ENCODE measurements at regions not wholly inside any gene's neighbourhood (a gene's known extent, or its start where the extent isn't known, plus 50 kb on each side); places are given as distances from the start of the nearest gene placed in this dataset.
"Not testable (repeated sequence)": the region's sequence is repeated elsewhere in the genome, so short reads cannot be mapped to it uniquely, and the experiment has no call there.

DNA sequence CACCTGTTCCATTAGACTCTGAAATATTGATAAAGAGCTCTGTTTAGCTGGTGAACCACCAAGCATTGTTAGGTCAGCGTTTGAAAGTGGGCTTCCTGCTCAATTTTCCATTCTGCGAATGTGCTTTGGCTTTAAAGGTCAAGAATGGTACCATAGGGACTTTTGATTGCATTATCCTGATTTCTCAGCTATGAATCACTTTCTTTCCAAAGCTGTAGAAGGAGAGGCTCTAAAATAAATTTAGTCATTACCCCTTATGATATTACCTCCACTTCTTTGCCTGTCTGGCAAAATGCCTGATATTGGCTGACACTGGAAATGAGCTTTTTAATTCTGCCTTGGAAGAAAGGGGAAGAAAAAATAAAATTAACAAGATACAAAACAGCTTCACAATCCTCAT lies 237.2 kb upstream of the CTNND2 start:
- no peak overlapping the region for H3K27ac Mint-ChIP-seq
- ATAC-seq (no peak), DNase-seq (ENCODE audit: low spot score) (no peak)
- no peaks in the 10 kb centered on the region for H3K27me3 Mint-ChIP-seq
- H3K4me3 Mint-ChIP-seq, result no peak overlapping the region
- H3K4me1 Mint-ChIP-seq (ENCODE audit: low read depth in 2 of 2), result no peaks in the 10 kb centered on the region
- H3K9me3 Mint-ChIP-seq, result peaks cover 8% of the 10 kb centered on the region
- no peaks in the 10 kb centered on the region for H3K36me3 Mint-ChIP-seq

DNA sequence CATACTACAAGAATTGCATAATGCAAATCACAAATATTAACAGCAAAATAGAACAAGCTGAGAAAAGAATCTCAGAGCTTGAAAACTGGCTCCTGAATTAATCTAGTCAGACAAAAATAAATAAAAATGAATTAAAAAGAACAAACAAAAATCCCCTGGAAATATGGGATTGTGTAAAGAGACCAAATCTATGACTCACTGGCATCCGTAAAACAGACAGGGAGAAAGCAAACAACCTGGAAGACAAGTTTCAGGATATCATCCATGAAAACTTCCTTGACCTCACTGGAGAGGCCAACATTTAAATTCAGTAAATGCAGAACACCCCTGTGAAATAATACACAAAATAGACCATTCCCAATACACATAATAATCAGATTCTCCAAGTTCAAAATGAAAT lies 229.3 kb upstream of the CTNND2 start:
- H3K9me3 Mint-ChIP-seq, result peaks cover 26% of the 10 kb centered on the region
- no peaks in the 10 kb centered on the region for H3K4me1 Mint-ChIP-seq (ENCODE audit: low read depth in 2 of 2)
- no peak overlapping the region for H3K27ac Mint-ChIP-seq
- H3K27me3 Mint-ChIP-seq, result no peaks in the 10 kb centered on the region
- DNase-seq (ENCODE audit: low spot score), result no peak
- peaks cover 6% of the 10 kb centered on the region for H3K36me3 Mint-ChIP-seq
- no peak overlapping the region for H3K4me3 Mint-ChIP-seq
- ATAC-seq, result no peak

DNA sequence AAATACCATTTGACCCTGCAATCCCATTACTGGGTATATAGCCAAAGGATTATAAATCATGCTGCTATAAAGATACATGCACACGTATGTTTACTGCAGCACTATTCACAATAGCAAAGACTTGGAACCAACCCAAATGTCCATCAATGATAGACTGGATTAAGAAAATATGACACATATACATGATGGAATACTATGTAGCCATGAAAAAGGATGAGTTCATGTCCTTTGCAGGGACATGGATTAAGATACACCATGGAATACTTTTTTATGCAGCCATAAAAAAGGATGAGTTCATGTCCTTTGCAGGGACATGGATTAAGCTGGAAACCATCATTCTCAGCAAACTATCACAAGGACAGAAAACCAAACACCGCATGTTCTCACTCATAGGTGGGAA lies 226.8 kb upstream of the CTNND2 start:
- H3K9me3 Mint-ChIP-seq, result peaks cover 25% of the 10 kb centered on the region
- H3K4me1 Mint-ChIP-seq (ENCODE audit: low read depth in 2 of 2); H3K27ac Mint-ChIP-seq; H3K4me3 Mint-ChIP-seq; ATAC-seq; H3K27me3 Mint-ChIP-seq; DNase-seq (ENCODE audit: low spot score): not testable (repeated sequence)
- peaks cover 11% of the 10 kb centered on the region for H3K36me3 Mint-ChIP-seq

DNA sequence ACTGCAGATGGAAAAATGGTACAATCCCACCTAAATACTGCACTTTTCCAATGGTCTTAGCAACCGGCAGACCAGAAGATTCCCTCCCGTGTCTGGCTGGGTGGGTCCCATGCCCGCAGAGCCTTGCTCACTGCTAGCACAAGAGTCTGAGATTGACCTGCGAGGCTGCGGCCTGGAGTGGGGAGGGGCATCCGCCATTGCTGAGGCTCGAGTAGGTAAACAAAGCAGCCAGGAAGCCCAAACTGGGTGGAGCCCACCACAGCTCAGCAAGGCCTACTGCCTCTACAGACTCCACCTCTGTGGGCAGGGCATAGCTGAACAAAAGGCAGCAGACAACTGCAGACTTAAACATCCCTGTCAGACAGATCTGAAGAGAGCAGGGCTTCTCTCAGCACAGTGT lies 221.6 kb upstream of the CTNND2 start:
- Mint-ChIP-seq H3K4me1 (ENCODE audit: low read depth in 2 of 2) (no peaks in the 10 kb centered on the region), H3K9me3 (peaks cover 17% of the 10 kb centered on the region)

DNA sequence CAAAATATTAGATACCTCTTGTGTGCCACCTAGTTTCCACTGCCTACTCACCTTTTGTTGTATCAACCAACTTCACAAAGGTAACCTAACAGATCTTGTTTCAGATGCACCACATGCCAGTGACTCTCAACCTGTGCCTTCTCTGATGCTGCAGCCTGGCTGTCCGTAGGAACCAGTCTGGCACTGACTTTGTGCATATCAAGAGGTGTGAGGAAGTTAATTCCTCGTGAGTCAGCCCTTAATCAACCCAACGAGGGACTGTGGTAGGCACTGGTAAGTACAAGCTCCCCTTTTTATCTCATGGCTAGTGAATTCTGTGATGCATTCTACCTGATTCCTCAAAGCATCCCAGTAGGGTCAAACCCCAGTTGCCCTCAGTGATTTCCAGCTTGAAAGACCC lies 215.4 kb upstream of the CTNND2 start:
- DNase-seq (ENCODE audit: low spot score), result no peak
- Mint-ChIP-seq H3K27ac (no peak overlapping the region), H3K9me3 (peaks cover 10% of the 10 kb centered on the region), H3K4me3 (no peak overlapping the region), H3K27me3 (no peaks in the 10 kb centered on the region), H3K4me1 (ENCODE audit: low read depth in 2 of 2) (no peaks in the 10 kb centered on the region), H3K36me3 (peaks cover 4% of the 10 kb centered on the region)
- ATAC-seq, result no peak

More for the DNA sequence above, 221.6 kb upstream of the CTNND2 start:
- no peak for ATAC-seq
- no peaks in the 10 kb centered on the region for H3K27me3 Mint-ChIP-seq
- no peak overlapping the region for H3K4me3 Mint-ChIP-seq
- H3K36me3 Mint-ChIP-seq, result peaks cover 5% of the 10 kb centered on the region
- DNase-seq (ENCODE audit: low spot score), result no peak
- H3K27ac Mint-ChIP-seq, result no peak overlapping the region

DNA sequence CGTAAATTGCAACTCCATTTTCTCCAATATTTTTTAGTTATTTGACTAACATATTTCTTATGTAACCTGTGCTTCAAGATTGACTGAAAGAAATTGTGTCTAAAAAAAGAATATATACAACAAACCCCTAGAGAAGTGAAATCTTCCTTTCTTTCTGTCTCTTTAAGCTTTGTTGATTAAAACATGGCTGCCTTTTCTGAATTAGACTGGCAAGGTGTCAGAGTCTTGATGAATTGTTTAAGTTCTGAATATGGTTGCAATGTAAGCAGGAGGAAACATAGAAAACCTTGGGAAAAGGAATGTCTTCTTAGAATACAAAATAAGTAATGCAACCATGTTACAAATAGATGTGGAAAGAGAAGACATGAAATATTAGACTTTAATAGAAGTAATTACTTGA lies 209.8 kb upstream of the CTNND2 start:
- no peak overlapping the region for H3K4me3 Mint-ChIP-seq
- no peaks in the 10 kb centered on the region for H3K27me3 Mint-ChIP-seq
- ATAC-seq (no peak), DNase-seq (ENCODE audit: low spot score) (no peak)
- H3K27ac Mint-ChIP-seq, result no peak overlapping the region
- H3K4me1 Mint-ChIP-seq (ENCODE audit: low read depth in 2 of 2), result no peaks in the 10 kb centered on the region
- H3K36me3 Mint-ChIP-seq, result peaks cover 4% of the 10 kb centered on the region
- H3K9me3 Mint-ChIP-seq, result peaks cover 14% of the 10 kb centered on the region

DNA sequence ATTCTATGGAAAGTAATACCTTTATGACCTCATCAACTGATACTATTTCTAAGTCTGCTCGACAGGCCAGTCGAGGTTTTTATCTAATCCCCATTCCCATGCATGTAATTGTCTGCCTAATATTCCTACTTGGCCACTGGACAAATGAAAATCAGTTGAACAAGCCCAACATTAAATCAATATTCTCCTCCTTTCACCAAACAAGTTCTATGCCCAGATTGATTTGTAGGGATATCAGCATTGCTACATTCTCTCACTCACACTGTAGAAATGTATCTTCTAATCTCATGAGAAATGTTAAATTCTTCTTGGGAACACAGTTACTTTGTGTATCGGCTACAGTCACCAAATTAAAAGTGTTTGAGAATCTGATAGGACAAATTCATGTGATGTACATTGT lies 208.8 kb upstream of the CTNND2 start:
- Mint-ChIP-seq H3K4me1 (ENCODE audit: low read depth in 2 of 2) (no peaks in the 10 kb centered on the region), H3K27me3 (no peaks in the 10 kb centered on the region), H3K4me3 (no peak overlapping the region), H3K36me3 (peaks cover 4% of the 10 kb centered on the region), H3K9me3 (peaks cover 14% of the 10 kb centered on the region), H3K27ac (no peak overlapping the region)
- DNase-seq (ENCODE audit: low spot score) (no peak), ATAC-seq (no peak)

DNA sequence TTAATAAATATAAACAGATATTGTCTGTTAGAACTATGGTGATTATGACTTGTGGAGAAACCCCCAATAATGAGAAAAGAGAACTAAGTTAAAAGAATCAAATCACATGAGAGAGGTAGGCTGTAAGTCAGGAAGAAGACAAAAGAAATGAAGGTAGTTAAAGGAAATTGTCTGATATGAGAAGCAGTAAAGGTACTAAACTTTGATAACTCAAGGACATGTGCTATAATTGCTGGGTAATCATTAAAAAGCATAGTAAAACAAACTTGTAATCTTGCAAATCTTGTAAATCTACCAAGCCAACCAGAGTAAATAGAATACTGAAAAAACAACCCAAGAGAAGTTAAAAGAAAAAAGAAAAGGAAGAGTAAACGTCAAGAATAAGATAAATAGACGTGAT lies 207.0 kb upstream of the CTNND2 start:
- Mint-ChIP-seq H3K4me1 (ENCODE audit: low read depth in 2 of 2) (no peaks in the 10 kb centered on the region), H3K27ac (no peak overlapping the region), H3K27me3 (no peaks in the 10 kb centered on the region), H3K4me3 (no peak overlapping the region), H3K9me3 (peaks cover 14% of the 10 kb centered on the region), H3K36me3 (peaks cover under 1% of the 10 kb centered on the region)
- DNase-seq (ENCODE audit: low spot score), result no peak
- ATAC-seq, result no peak

DNA sequence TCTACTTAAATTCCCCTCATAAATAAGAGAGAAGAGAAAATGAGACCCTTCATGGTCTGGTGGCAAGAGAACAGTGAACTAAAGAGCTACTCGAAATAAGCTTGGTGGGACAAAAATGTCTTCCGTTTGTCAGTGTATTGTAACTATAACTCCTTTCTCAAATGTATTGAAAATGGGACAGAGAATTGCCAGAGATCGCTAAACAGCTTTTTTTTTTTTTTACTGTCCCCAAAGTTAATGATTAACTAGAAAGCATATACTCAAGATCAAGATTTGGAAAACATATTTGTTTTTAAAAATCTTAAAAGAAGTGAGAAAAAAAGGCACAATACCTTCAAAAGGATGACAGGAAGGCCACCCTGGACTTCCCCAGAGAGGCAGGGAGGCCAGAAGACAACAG lies 206.4 kb upstream of the CTNND2 start:
- H3K36me3 Mint-ChIP-seq, result no peaks in the 10 kb centered on the region
- ATAC-seq (no peak), DNase-seq (ENCODE audit: low spot score) (no peak)

DNA sequence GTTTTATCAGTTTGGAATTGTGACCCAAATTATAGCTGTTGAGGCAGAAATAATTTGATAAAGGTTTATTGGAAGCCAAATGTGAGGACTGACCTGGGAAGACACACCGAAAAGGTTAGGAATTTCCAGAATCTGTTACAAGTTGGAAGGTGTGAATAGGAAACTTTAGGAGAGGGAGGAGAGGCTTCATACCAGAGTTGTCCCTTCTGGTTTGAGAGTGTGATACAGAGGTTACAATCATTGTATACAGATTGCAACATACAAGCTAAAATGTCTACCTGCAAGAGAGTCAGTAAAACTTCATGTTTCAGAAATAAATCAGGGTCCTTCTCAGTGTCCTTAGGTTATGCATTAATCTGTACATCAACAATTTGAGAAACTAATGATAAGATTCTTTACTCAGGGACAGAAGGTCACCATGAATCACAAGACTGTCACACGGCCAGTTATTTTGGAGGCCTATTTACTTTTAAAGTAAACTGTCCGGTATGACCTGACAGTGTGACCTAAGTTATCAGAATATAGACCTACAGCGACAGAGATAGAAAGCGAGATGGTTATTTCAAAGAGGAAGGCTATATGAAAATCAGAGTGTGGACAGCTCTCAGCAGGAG lies 204.9 kb upstream of the CTNND2 start:
- no peak overlapping the region for H3K27ac Mint-ChIP-seq
- ATAC-seq (no peak), DNase-seq (ENCODE audit: low spot score) (no peak)
- no peaks in the 10 kb centered on the region for H3K36me3 Mint-ChIP-seq
- H3K27me3 Mint-ChIP-seq, result no peaks in the 10 kb centered on the region
- H3K4me3 Mint-ChIP-seq, result no peak overlapping the region
- no peaks in the 10 kb centered on the region for H3K4me1 Mint-ChIP-seq (ENCODE audit: low read depth in 2 of 2)
- H3K9me3 Mint-ChIP-seq, result peaks cover 11% of the 10 kb centered on the region

More for the DNA sequence above, 206.4 kb upstream of the CTNND2 start:
- Mint-ChIP-seq H3K4me1 (ENCODE audit: low read depth in 2 of 2) (no peaks in the 10 kb centered on the region), H3K9me3 (peaks cover 12% of the 10 kb centered on the region), H3K27me3 (no peaks in the 10 kb centered on the region), H3K4me3 (no peak overlapping the region), H3K27ac (no peak overlapping the region)

DNA sequence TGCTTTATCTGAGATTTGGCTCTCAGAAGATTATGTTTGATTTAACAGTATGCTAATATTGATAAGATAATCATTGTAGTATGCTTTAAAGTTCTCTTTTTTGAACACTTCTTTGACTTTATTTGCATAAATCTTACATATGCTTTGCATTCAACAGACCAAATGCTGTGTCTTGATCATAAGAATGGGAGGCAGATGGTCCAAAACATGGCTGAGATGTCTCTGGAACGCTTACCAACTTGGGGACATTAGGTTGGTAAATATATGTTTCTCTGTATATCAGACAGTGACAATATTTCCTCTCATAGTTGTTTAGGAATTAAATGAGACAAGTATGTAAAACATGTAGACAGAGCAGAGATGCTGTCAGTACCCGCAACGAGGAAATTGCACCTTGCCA lies 197.9 kb upstream of the CTNND2 start:
- no peaks in the 10 kb centered on the region for H3K36me3 Mint-ChIP-seq
- peaks cover 24% of the 10 kb centered on the region for H3K9me3 Mint-ChIP-seq
- no peak overlapping the region for H3K27ac Mint-ChIP-seq
- H3K27me3 Mint-ChIP-seq, result no peaks in the 10 kb centered on the region
- no peak for ATAC-seq
- DNase-seq (ENCODE audit: low spot score), result no peak
- no peak overlapping the region for H3K4me3 Mint-ChIP-seq
- no peaks in the 10 kb centered on the region for H3K4me1 Mint-ChIP-seq (ENCODE audit: low read depth in 2 of 2)

DNA sequence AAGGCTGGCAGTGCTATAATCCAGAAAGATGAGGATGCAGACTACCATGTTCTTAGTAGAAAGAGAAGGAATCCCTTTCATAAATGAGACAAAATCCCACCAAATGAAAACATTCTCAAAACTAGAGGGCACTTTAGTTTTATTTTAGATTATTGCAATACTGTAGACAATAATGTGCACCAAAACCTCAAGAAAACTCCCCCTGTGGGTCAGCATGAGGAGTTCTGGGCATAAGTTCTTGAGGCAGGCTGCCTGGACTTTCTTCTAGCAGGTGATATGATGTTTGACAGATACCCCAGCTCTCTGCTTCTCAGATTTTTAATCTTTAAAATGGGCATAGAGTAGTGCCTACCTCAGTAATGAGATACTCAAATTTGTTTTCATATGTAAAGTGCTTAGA lies 196.3 kb upstream of the CTNND2 start:
- no peak overlapping the region for H3K27ac Mint-ChIP-seq
- ATAC-seq (no peak), DNase-seq (ENCODE audit: low spot score) (no peak)
- peaks cover 24% of the 10 kb centered on the region for H3K9me3 Mint-ChIP-seq
- no peak overlapping the region for H3K4me3 Mint-ChIP-seq
- H3K27me3 Mint-ChIP-seq, result no peaks in the 10 kb centered on the region
- H3K4me1 Mint-ChIP-seq (ENCODE audit: low read depth in 2 of 2), result no peaks in the 10 kb centered on the region
- H3K36me3 Mint-ChIP-seq, result no peaks in the 10 kb centered on the region

DNA sequence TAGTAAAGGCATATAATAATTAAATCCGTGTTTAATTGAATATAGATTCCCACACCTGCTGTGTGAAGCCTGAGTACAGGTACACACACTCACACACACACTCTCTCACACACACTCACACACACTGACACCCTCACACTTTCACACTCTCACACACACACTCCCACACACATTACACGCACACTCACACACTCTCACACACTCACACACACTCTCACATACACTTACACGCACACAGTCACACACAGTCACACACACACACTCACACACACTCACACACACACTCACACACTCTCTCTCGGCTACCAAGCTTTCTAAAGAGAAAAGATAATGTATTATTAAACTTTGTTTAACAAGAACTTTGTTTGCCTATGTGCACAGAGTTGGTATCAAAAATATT lies 195.1 kb upstream of the CTNND2 start:
- no peak overlapping the region for H3K27ac Mint-ChIP-seq
- no peaks in the 10 kb centered on the region for H3K36me3 Mint-ChIP-seq
- no peak overlapping the region for H3K4me3 Mint-ChIP-seq
- DNase-seq (ENCODE audit: low spot score) (no peak), ATAC-seq (no peak)
- H3K27me3 Mint-ChIP-seq, result no peaks in the 10 kb centered on the region
- H3K4me1 Mint-ChIP-seq (ENCODE audit: low read depth in 2 of 2), result no peaks in the 10 kb centered on the region
- H3K9me3 Mint-ChIP-seq, result peaks cover 24% of the 10 kb centered on the region

DNA sequence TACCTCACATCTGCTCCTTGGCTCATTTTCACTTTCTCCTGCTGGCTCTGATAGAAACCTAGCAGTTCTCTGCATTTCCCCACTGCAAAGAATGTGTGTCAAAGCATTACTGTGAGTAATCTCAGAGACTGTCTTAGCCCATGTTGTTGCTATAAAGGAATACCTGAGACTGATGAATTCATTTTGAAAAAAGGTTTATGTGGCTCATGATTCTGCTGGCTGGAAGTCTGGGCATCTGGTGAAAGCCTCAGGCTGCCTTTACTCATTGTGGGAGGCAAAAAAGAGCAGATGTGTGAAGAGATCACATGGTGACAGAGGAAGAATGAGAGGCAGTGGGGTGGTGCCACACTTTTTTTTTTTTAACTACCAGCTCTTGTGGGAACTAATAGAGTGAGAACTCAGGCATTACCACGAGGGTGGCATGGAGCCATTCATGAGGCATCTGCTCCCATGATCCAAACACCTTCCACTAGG lies 191.6 kb upstream of the CTNND2 start:
- Mint-ChIP-seq H3K36me3 (no peaks in the 10 kb centered on the region), H3K4me1 (ENCODE audit: low read depth in 2 of 2) (no peaks in the 10 kb centered on the region)

DNA sequence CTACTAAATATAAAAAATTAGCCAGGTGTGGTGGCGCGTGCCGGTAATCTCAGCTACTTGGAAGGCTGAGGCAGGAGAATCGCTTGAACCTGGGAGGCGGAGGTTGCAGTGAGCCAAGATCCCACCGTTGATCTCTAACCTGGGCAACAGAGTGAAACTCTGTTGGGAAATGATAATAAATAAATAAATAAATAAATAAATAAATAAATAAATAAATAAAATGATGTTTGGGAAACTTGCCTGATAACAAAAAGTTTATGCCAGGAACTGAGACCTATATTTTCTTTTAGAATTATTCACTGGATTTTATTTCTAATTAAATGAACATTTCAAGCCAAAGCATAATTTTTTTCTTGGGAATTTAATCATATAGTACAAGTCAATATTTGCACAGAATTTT lies 189.3 kb upstream of the CTNND2 start:
- no peak for DNase-seq (ENCODE audit: low spot score)
- H3K36me3 Mint-ChIP-seq, result no peaks in the 10 kb centered on the region
- H3K4me3 Mint-ChIP-seq, result no peak overlapping the region
- peaks cover 11% of the 10 kb centered on the region for H3K9me3 Mint-ChIP-seq
- no peaks in the 10 kb centered on the region for H3K4me1 Mint-ChIP-seq (ENCODE audit: low read depth in 2 of 2)
- H3K27me3 Mint-ChIP-seq, result no peaks in the 10 kb centered on the region
- no peak overlapping the region for H3K27ac Mint-ChIP-seq
- no peak for ATAC-seq

More for the DNA sequence above, 191.6 kb upstream of the CTNND2 start:
- H3K9me3 Mint-ChIP-seq, result peaks cover 25% of the 10 kb centered on the region
- DNase-seq (ENCODE audit: low spot score) (no peak), ATAC-seq (no peak)
- H3K27me3 Mint-ChIP-seq, result no peaks in the 10 kb centered on the region
- H3K27ac Mint-ChIP-seq, result no peak overlapping the region
- H3K4me3 Mint-ChIP-seq, result no peak overlapping the region
